Tibial nerve (tissue), 4 donors: ENCODE measurements at regions not wholly inside any gene's neighbourhood (a gene's known extent, or its start where the extent isn't known, plus 50 kb on each side); places are given as distances from the start of the nearest gene placed in this dataset.

ENCODE experiments used
- EP300 ChIP-seq, 2 donors: sonication (generic); formaldehyde crosslinking; IDR thresholded peaks; one replicate each; pipeline ENCODE4 v1.6.1; 2017; ENCODE audit warnings: antibody characterized with exemption in 2 of 2, mild to moderate bottlenecking in 1 of 2
- POLR2A ChIP-seq, 2 donors: fragments of 450-650 bp; IDR thresholded peaks; one replicate each; pipeline ENCODE4 v1.6.1; 2017; ENCODE audit warnings: antibody characterized with exemption in 2 of 2, mild to moderate bottlenecking in 2 of 2, moderate library complexity in 2 of 2
- TF ChIP-seq, protein P1 (sequence below), 5 experiments: fragments of 200-600 bp in 3 of 5; fragments of 450-650 bp in 2 of 5; sonication (generic) in 3 of 5; IDR thresholded peaks; one replicate each; pipeline ENCODE4 v1.5.1; 2016 to 2019; ENCODE audit warnings: antibody characterized with exemption in 5 of 5, mild to moderate bottlenecking in 3 of 5, moderate library complexity in 2 of 5

DNA sequence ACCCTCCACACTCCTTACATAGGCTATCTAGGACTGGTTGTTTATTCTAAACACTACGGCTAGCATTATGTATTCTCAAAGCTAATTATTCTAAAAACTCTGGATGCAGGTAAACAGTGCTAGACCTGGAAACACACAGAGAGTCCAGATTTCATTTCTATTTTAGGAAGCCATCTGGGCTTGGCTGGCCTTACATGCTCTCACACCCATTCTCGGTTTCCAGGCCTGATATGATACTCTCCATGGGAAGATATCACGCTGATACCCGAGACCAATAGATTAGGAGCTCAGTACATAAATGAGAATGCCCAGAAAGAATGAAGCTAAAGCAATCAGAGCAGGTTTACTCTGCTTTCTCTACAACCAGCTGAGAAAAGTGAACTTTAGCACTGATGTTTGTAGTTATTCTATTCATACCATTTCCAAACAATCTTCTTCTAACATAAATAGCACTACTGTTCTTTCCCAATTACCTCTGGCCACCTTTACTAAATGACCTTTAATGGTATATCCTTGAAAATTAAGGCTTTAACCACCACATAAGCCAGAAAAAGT, 973.3 kb downstream of the PCDH18 start:
- TF ChIP-seq, protein P1, sequence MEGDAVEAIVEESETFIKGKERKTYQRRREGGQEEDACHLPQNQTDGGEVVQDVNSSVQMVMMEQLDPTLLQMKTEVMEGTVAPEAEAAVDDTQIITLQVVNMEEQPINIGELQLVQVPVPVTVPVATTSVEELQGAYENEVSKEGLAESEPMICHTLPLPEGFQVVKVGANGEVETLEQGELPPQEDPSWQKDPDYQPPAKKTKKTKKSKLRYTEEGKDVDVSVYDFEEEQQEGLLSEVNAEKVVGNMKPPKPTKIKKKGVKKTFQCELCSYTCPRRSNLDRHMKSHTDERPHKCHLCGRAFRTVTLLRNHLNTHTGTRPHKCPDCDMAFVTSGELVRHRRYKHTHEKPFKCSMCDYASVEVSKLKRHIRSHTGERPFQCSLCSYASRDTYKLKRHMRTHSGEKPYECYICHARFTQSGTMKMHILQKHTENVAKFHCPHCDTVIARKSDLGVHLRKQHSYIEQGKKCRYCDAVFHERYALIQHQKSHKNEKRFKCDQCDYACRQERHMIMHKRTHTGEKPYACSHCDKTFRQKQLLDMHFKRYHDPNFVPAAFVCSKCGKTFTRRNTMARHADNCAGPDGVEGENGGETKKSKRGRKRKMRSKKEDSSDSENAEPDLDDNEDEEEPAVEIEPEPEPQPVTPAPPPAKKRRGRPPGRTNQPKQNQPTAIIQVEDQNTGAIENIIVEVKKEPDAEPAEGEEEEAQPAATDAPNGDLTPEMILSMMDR (IDR thresholded peaks at IDR 0.05) = no peak
- TF ChIP-seq POLR2A (IDR thresholded peaks at IDR 0.05) = no peak
- no peak for TF ChIP-seq EP300 (IDR thresholded peaks at IDR 0.05)
